Panc1 (cell line): ENCODE measurements at regions not wholly inside any gene's neighbourhood (a gene's known extent, or its start where the extent isn't known, plus 50 kb on each side); places are given as distances from the start of the nearest gene placed in this dataset.
"Not testable (repeated sequence)": the region's sequence is repeated elsewhere in the genome, so short reads cannot be mapped to it uniquely, and the experiment has no call there.

ENCODE experiments used
- ATAC-seq: fragments of 200-7000 bp; cut with Tn5 transposase; 2 replicates; pipeline ENCODE4 v1.9.1; 2020; ENCODE audit warnings: mild to moderate bottlenecking, moderate library complexity
- BruUV-seq: library from RNA; stranded (reverse); fragments of 400-500 nt; replicated peaks from 2 replicates; lab custom pipeline; 2021; lab: Mats Ljungman, UMichigan
- CTCF ChIA-PET: fragments of 300-600 bp; sonication (Branson Sonifier 250); formaldehyde crosslinking; loops from one replicate; lab custom pipeline; 2022; ENCODE audit warnings: antibody characterized with exemption; lab: Charles Lee
- POLR2A ChIA-PET: fragments of 300-600 bp; sonication (Branson Sonifier 250); formaldehyde crosslinking; loops from one replicate; lab custom pipeline; 2022; ENCODE audit warnings: antibody characterized with exemption; lab: Charles Lee
- DNase-seq: peaks from one replicate; pipeline ENCODE4 v3.0.0-alpha.2; 2010; ENCODE audit warnings: low read depth, low spot score
- H3K27ac ChIP-seq: 2 replicates; pipeline ENCODE4 v1.5.1; 2011; ENCODE audit warnings: mild to moderate bottlenecking, low read length, inconsistent platforms
- H3K27me3 ChIP-seq: fragments of 200-500 bp; sonication (Bioruptor generic); 2 replicates; pipeline ENCODE4 v1.6.0; 2014; ENCODE audit warnings: low read length, inconsistent platforms; ENCODE audit not compliant: control insufficient read depth, insufficient read depth
- H3K36me3 ChIP-seq: fragments of 200-500 bp; sonication (Bioruptor generic); 2 replicates; pipeline ENCODE4 v1.5.1; 2014; ENCODE audit warnings: inconsistent platforms, mild to moderate bottlenecking, low read length, moderate library complexity; ENCODE audit not compliant: control insufficient read depth, insufficient read depth
- H3K4me1 ChIP-seq: 2 replicates; pipeline ENCODE4 v1.5.1; 2011; ENCODE audit warnings: inconsistent platforms, mild to moderate bottlenecking, low read length, moderate library complexity; ENCODE audit not compliant: control insufficient read depth, insufficient read depth
- H3K4me3 ChIP-seq, 2 experiments: 2 replicates each; pipeline ENCODE4 v1.5.1; 2011 to 2012; ENCODE audit warnings: low read depth in 2 of 2, low read length in 2 of 2, mild to moderate bottlenecking in 2 of 2, inconsistent platforms in 1 of 2, moderate library complexity in 1 of 2
- H3K9me3 ChIP-seq: fragments of 200-500 bp; sonication (Bioruptor generic); 2 replicates; pipeline ENCODE4 v1.5.1; 2014; ENCODE audit warnings: low read depth, mild to moderate bottlenecking, inconsistent platforms, low read length, moderate library complexity; ENCODE audit not compliant: control insufficient read depth, insufficient read depth
- CTCF ChIP-seq: fragments of 450-650 bp; IDR thresholded peaks from 2 replicates; pipeline ENCODE4 v1.5.1; 2017; ENCODE audit warnings: mild to moderate bottlenecking
- POLR2AphosphoS5 ChIP-seq: IDR thresholded peaks from 2 replicates; pipeline ENCODE4 v1.6.1; 2012; ENCODE audit warnings: mild to moderate bottlenecking, low read depth, low read length, moderate library complexity
- REST ChIP-seq, 2 experiments: IDR thresholded peaks; 2 replicates each; pipeline ENCODE4 v1.6.1; 2011 to 2012; ENCODE audit warnings: low read depth in 2 of 2, control low read depth in 1 of 2, low read length in 1 of 2, mild to moderate bottlenecking in 1 of 2, moderate library complexity in 1 of 2; ENCODE audit not compliant: insufficient read depth in 1 of 2
- SIN3A ChIP-seq: IDR thresholded peaks from 2 replicates; pipeline ENCODE4 v1.6.1; 2012; ENCODE audit warnings: low read depth, mild to moderate bottlenecking, low read length, moderate library complexity, borderline replicate concordance; ENCODE audit not compliant: insufficient read depth
- TCF7L2 ChIP-seq: IDR thresholded peaks from 2 replicates; pipeline ENCODE4 v1.6.1; 2011; ENCODE audit warnings: mild to moderate bottlenecking, low read depth, low read length, inconsistent platforms
- in situ Hi-C: cut with HindIII; loops from 2 replicates; pipeline ENCODE4 v1.10.0; 2016; ENCODE audit warnings: low sequenced_read_pairs, low pct_unique_long_range_greater_than_20kb
- intact Hi-C: fragments of 100-400 bp; cut with micrococcal nuclease; formaldehyde crosslinking; loops from one replicate; pipeline ENCODE4 v1.10.0; 2022; ENCODE audit not compliant: unreplicated experiment

- H3K9me3 ChIP-seq, BruUV-seq, H3K27me3 ChIP-seq, H3K27ac ChIP-seq, ATAC-seq, intact Hi-C loops, H3K4me1 ChIP-seq, in situ Hi-C loops, DNase-seq, CTCF ChIA-PET, H3K4me3 ChIP-seq, H3K36me3 ChIP-seq: not testable (repeated sequence)
- POLR2A ChIA-PET, result interaction anchor here (0.6 kb wide), 1 partner anchor 13 kb away, joined by 3 read pairs; no protein-coding TSS in a partner anchor
These were observed 173.2 kb upstream of the KCNMB2 start for GRCh38 chr3:178363048-178363447.

GRCh38 chr3:178367817-178368617, 168.2 kb upstream of the KCNMB2 start:
- no peak for TF ChIP-seq CTCF
- no peak for TF ChIP-seq REST (IDR thresholded peaks at IDR 0.05; ENCODE audit: insufficient read depth in 1 of 2, low read depth in 2 of 2, low read length in 1 of 2)
- no peak for TF ChIP-seq SIN3A
- no peak overlapping the region for H3K4me3 ChIP-seq
- DNase-seq, result no peak
- H3K9me3 ChIP-seq, result no peaks in the 10 kb centered on the region
- in situ Hi-C loops (no loop called here), intact Hi-C loops (no loop called here)
- no TSS peak for BruUV-seq
- H3K36me3 ChIP-seq, result no peaks in the 10 kb centered on the region
- ATAC-seq, result no peak; the same call in 1 of the 2 replicates
- POLR2A ChIA-PET, result interaction anchor here (0.6 kb wide), 1 partner anchor 1290 kb away, joined by 5 read pairs; no protein-coding TSS in a partner anchor
- no peaks in the 10 kb centered on the region for H3K27me3 ChIP-seq
- peak overlapping the region; percentile 5; the same call in 1 of the 2 replicates for H3K27ac ChIP-seq
- CTCF ChIA-PET, result no interaction called here
- H3K4me1 ChIP-seq, result no peaks in the 10 kb centered on the region; the same call in 1 of the 2 replicates

GRCh38 chr3:178369006-178369405, 167.2 kb upstream of the KCNMB2 start:
- CTCF ChIA-PET, result no interaction called here
- no peaks in the 10 kb centered on the region for H3K9me3 ChIP-seq

More at GRCh38 chr3:178369006-178369405, 167.2 kb upstream of the KCNMB2 start:
- Histone ChIP-seq H3K4me3 (no peak overlapping the region), H3K27ac (no peak overlapping the region), H3K36me3 (no peaks in the 10 kb centered on the region), H3K4me1 (no peaks in the 10 kb centered on the region; the same call in 1 of the 2 replicates), H3K27me3 (no peaks in the 10 kb centered on the region)
- in situ Hi-C loops (no loop called here), intact Hi-C loops (no loop called here)
- DNase-seq (no peak), ATAC-seq (no peak)
- BruUV-seq, result no TSS peak
- TF ChIP-seq REST (IDR thresholded peaks at IDR 0.05; ENCODE audit: insufficient read depth in 1 of 2, low read depth in 2 of 2, low read length in 1 of 2) (no peak), SIN3A (no peak), TCF7L2 (no peak), CTCF (no peak), POLR2AphosphoS5 (no peak)
- POLR2A ChIA-PET, result interaction anchor here (0.6 kb wide), 1 partner anchor 1291 kb away, joined by 5 read pairs; no protein-coding TSS in a partner anchor
